Bronchial epithelial cell (primary cell): ENCODE measurements at regions not wholly inside any gene's neighbourhood (a gene's known extent, or its start where the extent isn't known, plus 50 kb on each side); places are given as distances from the start of the nearest gene placed in this dataset.

Source experiments
- DNase-seq: peaks from one replicate; pipeline ENCODE4 v3.0.0-alpha.2; 2010; ENCODE audit warnings: low read depth
- FAIRE-seq: peaks from 2 replicates; lab custom pipeline; 2011; peaks lifted over from hg19 to GRCh38; lab: Jason Lieb, UNC
- H3K27me3 ChIP-seq: 2 replicates; pipeline ENCODE4 v1.5.1; 2011; ENCODE audit warnings: low read length; ENCODE audit not compliant: control insufficient read depth, insufficient read depth
- H3K36me3 ChIP-seq: 2 replicates; pipeline ENCODE4 v1.5.1; 2011; ENCODE audit warnings: low read length; ENCODE audit not compliant: control insufficient read depth, insufficient read depth
- H3K4me3 ChIP-seq: 2 replicates; pipeline ENCODE4 v1.5.1; 2011; ENCODE audit warnings: mild to moderate bottlenecking, low read depth, low read length, control low read depth
- CTCF ChIP-seq: IDR thresholded peaks from 2 replicates; pipeline ENCODE4 v1.5.1; 2011; ENCODE audit warnings: mild to moderate bottlenecking, moderate library complexity, low read length, control low read depth, inconsistent platforms; ENCODE audit not compliant: insufficient read depth, severe bottlenecking

GRCh38 chr2:180359522-180360282, 352.6 kb upstream of the CWC22 start:
- no peak overlapping the region for H3K4me3 ChIP-seq
- TF ChIP-seq CTCF, result peak; percentile 42
- H3K36me3 ChIP-seq, result no peaks in the 10 kb centered on the region
- FAIRE-seq (peak; percentile 28), DNase-seq (peak; percentile 87)
- no peaks in the 10 kb centered on the region for H3K27me3 ChIP-seq

GRCh38 chr2:180358458-180358857, 351.4 kb upstream of the CWC22 start:
- FAIRE-seq (no peak), DNase-seq (no peak)
- Histone ChIP-seq H3K4me3 (no peak overlapping the region), H3K36me3 (no peaks in the 10 kb centered on the region), H3K27me3 (no peaks in the 10 kb centered on the region)
- no peak for TF ChIP-seq CTCF

GRCh38 chr2:180356676-180357075, 349.6 kb upstream of the CWC22 start:
- TF ChIP-seq CTCF, result no peak
- Histone ChIP-seq H3K36me3 (no peaks in the 10 kb centered on the region), H3K4me3 (no peak overlapping the region), H3K27me3 (no peaks in the 10 kb centered on the region)
- DNase-seq, result no peak
- FAIRE-seq, result no peak

GRCh38 chr2:180352620-180353019, 345.5 kb upstream of the CWC22 start:
- DNase-seq (no peak), FAIRE-seq (no peak)
- TF ChIP-seq CTCF, result no peak
- no peak overlapping the region for H3K4me3 ChIP-seq
- H3K36me3 ChIP-seq, result no peaks in the 10 kb centered on the region
- no peaks in the 10 kb centered on the region for H3K27me3 ChIP-seq

- Histone ChIP-seq H3K36me3 (no peaks in the 10 kb centered on the region), H3K4me3 (no peak overlapping the region), H3K27me3 (no peaks in the 10 kb centered on the region)
- FAIRE-seq (no peak), DNase-seq (no peak)
- TF ChIP-seq CTCF, result no peak
Observed at GRCh38 chr2:180349809-180350208, 342.7 kb upstream of the CWC22 start.
